CD4-positive, alpha-beta T cell (primary cell): ENCODE measurements at regions not wholly inside any gene's neighbourhood (a gene's known extent, or its start where the extent isn't known, plus 50 kb on each side); places are given as distances from the start of the nearest gene placed in this dataset.

Experiments used
- ATAC-seq: fragments of 200-7000 bp; cut with Tn5 transposase; one replicate; pipeline ENCODE4 v1.10.0; 2022; ENCODE audit warnings: mild to moderate bottlenecking; ENCODE audit not compliant: poor library complexity
- CTCF ChIA-PET: fragments of 350-600 bp; sonication (Branson Sonifier 250); formaldehyde crosslinking; loops from one replicate; lab custom pipeline; 2021; ENCODE audit warnings: antibody characterized with exemption, inconsistent platforms; lab: Charles Lee
- POLR2A ChIA-PET: fragments of 350-600 bp; sonication (Branson Sonifier 250); formaldehyde crosslinking; loops from one replicate; lab custom pipeline; 2021; ENCODE audit warnings: antibody characterized with exemption, inconsistent platforms; lab: Charles Lee
- DNase-seq, 14 experiments: peaks; one replicate each; pipeline ENCODE4 v3.0.0-alpha.2; 2013 to 2020; ENCODE audit warnings: mixed read lengths in 2 of 14
- H3K27ac ChIP-seq, 2 donors: one replicate each; pipeline versions ENCODE4 v1.5.1 to v1.7.0; 2013; ENCODE audit warnings: low read length in 2 of 2, low read depth in 1 of 2, mild to moderate bottlenecking in 1 of 2
- H3K27me3 ChIP-seq, 2 experiments: 1 replicate in 1 of 2; 2 replicates in 1 of 2; pipeline versions ENCODE4 v1.6.1 to v1.7.0; 2013; ENCODE audit warnings: low read length in 2 of 2, control low read depth in 1 of 2, mild to moderate bottlenecking in 1 of 2, moderate library complexity in 1 of 2; ENCODE audit not compliant: insufficient read depth in 2 of 2, control insufficient read depth in 1 of 2
- H3K36me3 ChIP-seq: one replicate; pipeline ENCODE4 v1.6.1; 2013; ENCODE audit warnings: low read length, control low read depth; ENCODE audit not compliant: insufficient read depth
- H3K4me1 ChIP-seq: one replicate; pipeline ENCODE4 v1.6.1; 2013; ENCODE audit warnings: low read length, control low read depth; ENCODE audit not compliant: insufficient read depth
- H3K4me3 ChIP-seq: one replicate; pipeline ENCODE4 v1.5.1; 2013; ENCODE audit warnings: mild to moderate bottlenecking, low read length, moderate library complexity
- H3K9me3 ChIP-seq, 2 experiments: 1 replicate in 1 of 2; 2 replicates in 1 of 2; pipeline versions ENCODE4 v1.6.1 to v1.7.0; 2013; ENCODE audit warnings: low read length in 2 of 2, mild to moderate bottlenecking in 2 of 2, control low read depth in 1 of 2, moderate library complexity in 1 of 2; ENCODE audit not compliant: control insufficient read depth in 1 of 2, insufficient read depth in 1 of 2
- H3K27ac Mint-ChIP-seq: one replicate; pipeline ENCODE4 v1.8.0; 2020; ENCODE audit warnings: mixed read lengths
- H3K27me3 Mint-ChIP-seq: one replicate; pipeline ENCODE4 v1.8.0; 2021; ENCODE audit warnings: mixed read lengths
- H3K36me3 Mint-ChIP-seq: one replicate; pipeline ENCODE4 v1.8.0; 2021; ENCODE audit warnings: low read depth, mixed read lengths
- H3K4me1 Mint-ChIP-seq: one replicate; pipeline ENCODE4 v1.8.0; 2021; ENCODE audit warnings: low read depth, mixed read lengths
- H3K4me3 Mint-ChIP-seq: one replicate; pipeline ENCODE4 v1.8.0; 2020; ENCODE audit warnings: mild to moderate bottlenecking, mixed read lengths
- H3K9me3 Mint-ChIP-seq: one replicate; pipeline ENCODE4 v1.8.0; 2020; ENCODE audit warnings: mixed read lengths
- CTCF ChIP-seq: fragments of 200-600 bp; IDR thresholded peaks from one replicate; pipeline ENCODE4 v1.8.0; 2022; ENCODE audit warnings: antibody characterized with exemption, mild to moderate bottlenecking
- intact Hi-C, 2 experiments: fragments of 100-400 bp; cut with DNase I in 1 of 2; cut with micrococcal nuclease in 1 of 2; formaldehyde crosslinking; loops; one replicate each; pipeline versions ENCODE4 v1.15.1 to v1.9.0; 2023 to 2025; cut with DNase I, micrococcal nuclease

DNA sequence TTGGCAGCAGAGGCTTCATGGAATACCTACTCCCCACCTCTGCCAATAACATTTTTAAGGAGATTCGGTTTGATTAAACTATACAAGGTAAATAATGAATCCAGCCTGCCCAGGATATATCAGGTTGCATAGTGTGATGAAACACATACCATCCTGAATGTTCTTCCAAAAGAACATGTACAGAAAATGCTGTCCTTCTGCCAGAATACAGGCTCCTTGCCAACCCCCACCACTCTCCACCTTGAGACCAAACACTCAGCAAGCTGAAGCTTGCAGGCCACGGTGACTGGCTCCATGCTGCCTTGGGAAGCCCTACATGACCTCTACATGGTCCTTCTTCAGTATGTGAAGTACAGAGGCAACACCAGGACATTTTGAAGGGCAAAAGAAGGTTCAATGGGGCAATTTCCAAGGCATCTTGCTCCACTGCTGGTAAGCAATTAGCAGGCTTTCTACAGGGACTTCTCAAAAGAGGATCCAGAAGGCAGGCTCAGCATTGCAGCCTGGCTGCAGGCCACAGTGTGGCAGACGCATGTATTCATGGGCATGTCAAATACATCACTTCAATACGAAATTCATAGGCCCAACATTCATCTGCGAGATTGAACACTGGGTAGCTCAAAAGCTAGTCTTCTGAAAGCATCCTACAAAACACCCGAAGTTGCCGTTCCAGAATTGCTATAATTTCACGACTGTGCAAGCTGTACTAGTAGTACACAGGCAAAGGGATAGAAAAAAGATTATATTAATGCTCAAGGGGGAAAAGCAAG lies 62.4 kb upstream of the SERP2 start:
- intact Hi-C loops, result no loop called here
- Mint-ChIP-seq H3K9me3 (no peaks in the 10 kb centered on the region), H3K27ac (no peak overlapping the region), H3K36me3 (no peaks in the 10 kb centered on the region), H3K4me1 (peaks cover 13% of the 10 kb centered on the region), H3K27me3 (peaks cover 19% of the 10 kb centered on the region), H3K4me3 (no peak overlapping the region)
- no peaks in the 10 kb centered on the region for H3K36me3 ChIP-seq
- ChIA-PET CTCF (no interaction called here), POLR2A (no interaction called here)
- no peak for TF ChIP-seq CTCF
- H3K4me3 ChIP-seq, result no peak overlapping the region
- ATAC-seq (no peak), DNase-seq (no peak)
- peaks cover 8% of the 10 kb centered on the region for H3K4me1 ChIP-seq
- H3K27me3 ChIP-seq, result no peaks in the 10 kb centered on the region
- H3K27ac ChIP-seq, result no peak overlapping the region
- H3K9me3 ChIP-seq, result no peaks in the 10 kb centered on the region

- no peak for DNase-seq
- peaks cover 19% of the 10 kb centered on the region for H3K27me3 Mint-ChIP-seq
- H3K9me3 Mint-ChIP-seq, result no peaks in the 10 kb centered on the region
- Histone ChIP-seq H3K9me3 (no peaks in the 10 kb centered on the region), H3K36me3 (no peaks in the 10 kb centered on the region), H3K4me1 (no peaks in the 10 kb centered on the region), H3K27me3 (no peaks in the 10 kb centered on the region), H3K4me3 (no peak overlapping the region), H3K27ac (no peak overlapping the region)
- H3K4me1 Mint-ChIP-seq, result peaks cover 4% of the 10 kb centered on the region
- intact Hi-C loops, result no loop called here
- ChIA-PET CTCF (no interaction called here), POLR2A (no interaction called here)
- no peak for ATAC-seq
- no peak overlapping the region for H3K4me3 Mint-ChIP-seq
- no peaks in the 10 kb centered on the region for H3K36me3 Mint-ChIP-seq
- no peak overlapping the region for H3K27ac Mint-ChIP-seq
- TF ChIP-seq CTCF, result no peak
Observed at GRCh38 chr13:44312131-44312530, 61.5 kb upstream of the SERP2 start.

GRCh38 chr13:44312834-44313551 lies 60.6 kb upstream of the SERP2 start:
- peak in 2 of 14 experiments; percentile 15 to 34 for DNase-seq
- H3K27ac Mint-ChIP-seq, result no peak overlapping the region
- H3K27me3 ChIP-seq, result no peaks in the 10 kb centered on the region
- CTCF ChIA-PET, result no interaction called here
- no peak overlapping the region for H3K27ac ChIP-seq
- no peaks in the 10 kb centered on the region for H3K9me3 Mint-ChIP-seq
- peaks cover 19% of the 10 kb centered on the region for H3K27me3 Mint-ChIP-seq
- H3K36me3 ChIP-seq, result no peaks in the 10 kb centered on the region
- H3K4me3 ChIP-seq, result no peak overlapping the region
- no peak for ATAC-seq
- H3K9me3 ChIP-seq, result no peaks in the 10 kb centered on the region
- intact Hi-C loops, result no loop called here
- H3K4me3 Mint-ChIP-seq, result no peak overlapping the region
- no peak for TF ChIP-seq CTCF
- H3K36me3 Mint-ChIP-seq, result no peaks in the 10 kb centered on the region
- POLR2A ChIA-PET, result no interaction called here
- no peaks in the 10 kb centered on the region for H3K4me1 Mint-ChIP-seq
- H3K4me1 ChIP-seq, result no peaks in the 10 kb centered on the region
